ENCODE measurements at regions not wholly inside any gene's neighbourhood (a gene's known extent, or its start where the extent isn't known, plus 50 kb on each side); places are given as distances from the start of the nearest gene placed in this dataset.
"Not testable (repeated sequence)": the region's sequence is repeated elsewhere in the genome, so short reads cannot be mapped to it uniquely, and the experiment has no call there.

- no peak for DNase-seq
- Histone ChIP-seq H3K4me1 (ENCODE audit: low read length) (no peaks in the 10 kb centered on the region), H4K20me1 (ENCODE audit: insufficient read depth, low read depth, low read length) (no peaks in the 10 kb centered on the region), H3K4me2 (ENCODE audit: low read depth, low read length, poor library complexity, severe bottlenecking) (no peak overlapping the region), H3K9me3 (ENCODE audit: low read length) (no peaks in the 10 kb centered on the region), H2AFZ (ENCODE audit: low read length) (no peak overlapping the region), H3K27me3 (ENCODE audit: low read length) (no peaks in the 10 kb centered on the region), H3K79me2 (ENCODE audit: low read length) (no peaks in the 10 kb centered on the region), H3K9ac (ENCODE audit: low read length) (no peak overlapping the region), H3K4me3 (ENCODE audit: low read length) (no peak overlapping the region), H3K36me3 (ENCODE audit: insufficient read depth, low read length) (no peaks in the 10 kb centered on the region), H3K9me2 (replicated peaks; ENCODE audit: insufficient read depth, low read length) (no peaks in the 10 kb centered on the region), H3K27ac (ENCODE audit: low read length) (no peak overlapping the region)
These were observed 251.3 kb downstream of the RPIA start for GRCh38 chr2:88942798-88943197.

GRCh38 chr2:88949336-88949735 is 257.9 kb downstream of the RPIA start:
- no peak overlapping the region for H3K4me3 ChIP-seq (ENCODE audit: low read length)
- H2AFZ ChIP-seq (ENCODE audit: low read length), result no peak overlapping the region
- no peak overlapping the region for H3K9ac ChIP-seq (ENCODE audit: low read length)
- H3K27ac ChIP-seq (ENCODE audit: low read length), result no peak overlapping the region
- no peaks in the 10 kb centered on the region for H4K20me1 ChIP-seq (ENCODE audit: insufficient read depth, low read depth, low read length)
- no peak overlapping the region for H3K4me2 ChIP-seq (ENCODE audit: low read depth, low read length, poor library complexity, severe bottlenecking)
- H3K27me3 ChIP-seq (ENCODE audit: low read length), result no peaks in the 10 kb centered on the region
- H3K36me3 ChIP-seq (ENCODE audit: insufficient read depth, low read length), result no peaks in the 10 kb centered on the region
- H3K79me2 ChIP-seq (ENCODE audit: low read length), result no peaks in the 10 kb centered on the region
- H3K4me1 ChIP-seq (ENCODE audit: low read length), result no peaks in the 10 kb centered on the region
- DNase-seq, result no peak
- no peaks in the 10 kb centered on the region for H3K9me3 ChIP-seq (ENCODE audit: low read length)
- H3K9me2 ChIP-seq (replicated peaks; ENCODE audit: insufficient read depth, low read length), result no peaks in the 10 kb centered on the region

- Histone ChIP-seq H3K4me3 (ENCODE audit: low read length) (no peak overlapping the region), H3K27me3 (ENCODE audit: low read length) (no peaks in the 10 kb centered on the region), H3K9me3 (ENCODE audit: low read length) (no peaks in the 10 kb centered on the region), H3K27ac (ENCODE audit: low read length) (no peak overlapping the region), H2AFZ (ENCODE audit: low read length) (no peak overlapping the region), H3K4me2 (ENCODE audit: low read depth, low read length, poor library complexity, severe bottlenecking) (no peak overlapping the region), H3K4me1 (ENCODE audit: low read length) (no peaks in the 10 kb centered on the region), H3K9me2 (replicated peaks; ENCODE audit: insufficient read depth, low read length) (no peaks in the 10 kb centered on the region), H4K20me1 (ENCODE audit: insufficient read depth, low read depth, low read length) (no peaks in the 10 kb centered on the region), H3K36me3 (ENCODE audit: insufficient read depth, low read length) (no peaks in the 10 kb centered on the region), H3K9ac (ENCODE audit: low read length) (no peak overlapping the region), H3K79me2 (ENCODE audit: low read length) (no peaks in the 10 kb centered on the region)
- no peak for DNase-seq
These were observed 258.5 kb downstream of the RPIA start for GRCh38 chr2:88950010-88950409.

GRCh38 chr2:88955607-88956006 is 264.1 kb downstream of the RPIA start:
- no peak for DNase-seq

GRCh38 chr2:88959480-88960204 is 268.2 kb downstream of the RPIA start:
- H3K36me3 ChIP-seq (ENCODE audit: insufficient read depth, low read length), result no peaks in the 10 kb centered on the region
- H3K4me3 ChIP-seq (ENCODE audit: low read length), result no peak overlapping the region
- no peak overlapping the region for H2AFZ ChIP-seq (ENCODE audit: low read length)
- H3K9me3 ChIP-seq (ENCODE audit: low read length), result no peaks in the 10 kb centered on the region
- no peaks in the 10 kb centered on the region for H4K20me1 ChIP-seq (ENCODE audit: insufficient read depth, low read depth, low read length)
- H3K9me2 ChIP-seq (replicated peaks; ENCODE audit: insufficient read depth, low read length), result no peaks in the 10 kb centered on the region
- DNase-seq, result no peak
- H3K79me2 ChIP-seq (ENCODE audit: low read length), result no peaks in the 10 kb centered on the region
- H3K27ac ChIP-seq (ENCODE audit: low read length), result no peak overlapping the region
- H3K4me1 ChIP-seq (ENCODE audit: low read length), result no peaks in the 10 kb centered on the region
- H3K4me2 ChIP-seq (ENCODE audit: low read depth, low read length, poor library complexity, severe bottlenecking), result no peak overlapping the region
- no peaks in the 10 kb centered on the region for H3K27me3 ChIP-seq (ENCODE audit: low read length)
- H3K9ac ChIP-seq (ENCODE audit: low read length), result no peak overlapping the region

More at GRCh38 chr2:88955607-88956006, 264.1 kb downstream of the RPIA start:
- H3K27ac ChIP-seq (ENCODE audit: low read length), result no peak overlapping the region
- no peak overlapping the region for H3K9ac ChIP-seq (ENCODE audit: low read length)
- no peaks in the 10 kb centered on the region for H3K4me1 ChIP-seq (ENCODE audit: low read length)
- no peak overlapping the region for H2AFZ ChIP-seq (ENCODE audit: low read length)
- H3K9me2 ChIP-seq (replicated peaks; ENCODE audit: insufficient read depth, low read length), result no peaks in the 10 kb centered on the region
- H3K27me3 ChIP-seq (ENCODE audit: low read length), result no peaks in the 10 kb centered on the region
- H3K9me3 ChIP-seq (ENCODE audit: low read length), result no peaks in the 10 kb centered on the region
- no peak overlapping the region for H3K4me2 ChIP-seq (ENCODE audit: low read depth, low read length, poor library complexity, severe bottlenecking)
- no peaks in the 10 kb centered on the region for H3K79me2 ChIP-seq (ENCODE audit: low read length)
- H4K20me1 ChIP-seq (ENCODE audit: insufficient read depth, low read depth, low read length), result no peaks in the 10 kb centered on the region
- H3K4me3 ChIP-seq (ENCODE audit: low read length), result no peak overlapping the region
- H3K36me3 ChIP-seq (ENCODE audit: insufficient read depth, low read length), result no peaks in the 10 kb centered on the region

GRCh38 chr2:88961323-88961722 is 269.9 kb downstream of the RPIA start:
- H3K4me1 ChIP-seq (ENCODE audit: low read length); H3K27me3 ChIP-seq (ENCODE audit: low read length); H3K9me2 ChIP-seq (replicated peaks; ENCODE audit: insufficient read depth, low read length); H4K20me1 ChIP-seq (ENCODE audit: insufficient read depth, low read depth, low read length); H3K9me3 ChIP-seq (ENCODE audit: low read length); H3K27ac ChIP-seq (ENCODE audit: low read length); DNase-seq; H3K36me3 ChIP-seq (ENCODE audit: insufficient read depth, low read length); H3K4me3 ChIP-seq (ENCODE audit: low read length); H3K9ac ChIP-seq (ENCODE audit: low read length); H3K79me2 ChIP-seq (ENCODE audit: low read length); H3K4me2 ChIP-seq (ENCODE audit: low read depth, low read length, poor library complexity, severe bottlenecking); H2AFZ ChIP-seq (ENCODE audit: low read length): not testable (repeated sequence)

GRCh38 chr2:88967844-88968243 is 276.4 kb downstream of the RPIA start:
- H2AFZ ChIP-seq (ENCODE audit: low read length), result no peak overlapping the region
- no peaks in the 10 kb centered on the region for H3K4me1 ChIP-seq (ENCODE audit: low read length)
- H3K4me2 ChIP-seq (ENCODE audit: low read depth, low read length, poor library complexity, severe bottlenecking), result no peak overlapping the region
- H3K9ac ChIP-seq (ENCODE audit: low read length), result no peak overlapping the region
- no peaks in the 10 kb centered on the region for H3K27me3 ChIP-seq (ENCODE audit: low read length)
- H3K9me2 ChIP-seq (replicated peaks; ENCODE audit: insufficient read depth, low read length), result no peaks in the 10 kb centered on the region
- no peaks in the 10 kb centered on the region for H3K79me2 ChIP-seq (ENCODE audit: low read length)
- H4K20me1 ChIP-seq (ENCODE audit: insufficient read depth, low read depth, low read length), result no peaks in the 10 kb centered on the region
- DNase-seq, result no peak
- no peaks in the 10 kb centered on the region for H3K36me3 ChIP-seq (ENCODE audit: insufficient read depth, low read length)
- H3K27ac ChIP-seq (ENCODE audit: low read length), result no peak overlapping the region
- H3K9me3 ChIP-seq (ENCODE audit: low read length), result no peaks in the 10 kb centered on the region
- no peak overlapping the region for H3K4me3 ChIP-seq (ENCODE audit: low read length)

- not testable (repeated sequence) for H3K27me3 ChIP-seq (ENCODE audit: low read length); H3K9ac ChIP-seq (ENCODE audit: low read length); H3K4me2 ChIP-seq (ENCODE audit: low read depth, low read length, poor library complexity, severe bottlenecking); H3K9me2 ChIP-seq (replicated peaks; ENCODE audit: insufficient read depth, low read length); H3K36me3 ChIP-seq (ENCODE audit: insufficient read depth, low read length); H3K79me2 ChIP-seq (ENCODE audit: low read length); DNase-seq; H3K4me3 ChIP-seq (ENCODE audit: low read length); H3K9me3 ChIP-seq (ENCODE audit: low read length); H3K27ac ChIP-seq (ENCODE audit: low read length); H4K20me1 ChIP-seq (ENCODE audit: insufficient read depth, low read depth, low read length); H3K4me1 ChIP-seq (ENCODE audit: low read length); H2AFZ ChIP-seq (ENCODE audit: low read length)
These were observed 286.5 kb downstream of the RPIA start for GRCh38 chr2:88978011-88978410.

- H2AFZ ChIP-seq (ENCODE audit: low read length); H3K27ac ChIP-seq (ENCODE audit: low read length); H3K9me3 ChIP-seq (ENCODE audit: low read length); DNase-seq; H3K36me3 ChIP-seq (ENCODE audit: insufficient read depth, low read length); H3K9ac ChIP-seq (ENCODE audit: low read length); H4K20me1 ChIP-seq (ENCODE audit: insufficient read depth, low read depth, low read length); H3K27me3 ChIP-seq (ENCODE audit: low read length); H3K4me1 ChIP-seq (ENCODE audit: low read length); H3K9me2 ChIP-seq (replicated peaks; ENCODE audit: insufficient read depth, low read length); H3K4me3 ChIP-seq (ENCODE audit: low read length); H3K79me2 ChIP-seq (ENCODE audit: low read length); H3K4me2 ChIP-seq (ENCODE audit: low read depth, low read length, poor library complexity, severe bottlenecking): not testable (repeated sequence)
These were observed 287.0 kb downstream of the RPIA start for GRCh38 chr2:88978446-88978845.
